ENCODE measurements at regions not wholly inside any gene's neighbourhood (a gene's known extent, or its start where the extent isn't known, plus 50 kb on each side); places are given as distances from the start of the nearest gene placed in this dataset.

GRCh38 chr3:6657591-6657990 lies 203.3 kb upstream of the GRM7 start:
- no peak for TF ChIP-seq CTCF (IDR thresholded peaks at IDR 0.05; ENCODE audit: insufficient read depth, low read depth, low read length)
- TF ChIP-seq EZH2 (IDR thresholded peaks at IDR 0.05; ENCODE audit: insufficient read depth, low read length) = no peak
